SK-N-SH (cell line): ENCODE measurements at regions not wholly inside any gene's neighbourhood (a gene's known extent, or its start where the extent isn't known, plus 50 kb on each side); places are given as distances from the start of the nearest gene placed in this dataset.

Experiments
- CTCF ChIA-PET: fragments of 300-600, 350-600 bp; formaldehyde crosslinking; extraction: SDS; loops from one replicate; lab custom pipeline; 2021; lab: Yijun Ruan, JAX
- POLR2A ChIA-PET: fragments of 350-600 bp; sonication (Branson Sonifier 250); formaldehyde crosslinking; extraction: SDS; loops from one replicate; lab custom pipeline; 2020; ENCODE audit warnings: antibody characterized with exemption, inconsistent platforms; lab: Yijun Ruan, JAX
- DNase-seq: peaks from one replicate; pipeline ENCODE4 v3.0.0; 2012
- H2AFZ ChIP-seq: fragments of 200-600 bp; sonication (generic); 2 replicates; pipeline ENCODE4 v1.8.1; 2016; ENCODE audit warnings: antibody characterized with exemption, mild to moderate bottlenecking, low read depth
- H3F3A ChIP-seq: fragments of 200-600 bp; sonication (generic); replicated peaks from 2 replicates; pipeline ENCODE3; 2016; ENCODE audit warnings: antibody characterized with exemption, mild to moderate bottlenecking; ENCODE audit not compliant: insufficient read depth
- H3K27ac ChIP-seq, 2 experiments: fragments of 200-500 bp in 1 of 2; fragments of 200-600 bp in 1 of 2; sonication (Bioruptor generic) in 1 of 2; sonication (generic), shearing (Covaris generic) in 1 of 2; 2 replicates each; pipeline versions ENCODE4 v1.5.1 to v1.6.1; 2014 to 2016; ENCODE audit warnings: low read depth in 2 of 2, inconsistent platforms in 1 of 2, low read length in 1 of 2, mild to moderate bottlenecking in 1 of 2, mixed read lengths in 1 of 2
- H3K27me3 ChIP-seq: fragments of 200-600 bp; sonication (generic), shearing (Covaris generic); 2 replicates; pipeline ENCODE4 v1.6.1; 2016; ENCODE audit warnings: mixed run types; ENCODE audit not compliant: insufficient read depth
- H3K36me3 ChIP-seq, 2 experiments: fragments of 200-500 bp in 1 of 2; fragments of 200-600 bp in 1 of 2; sonication (Bioruptor generic) in 1 of 2; sonication (generic) in 1 of 2; replicated peaks in 1 of 2; 2 replicates each; pipeline versions ENCODE3 to v1.5.1; 2014 to 2016; ENCODE audit warnings: low read length in 1 of 2, mild to moderate bottlenecking in 1 of 2; ENCODE audit not compliant: insufficient read depth in 2 of 2, control insufficient read depth in 1 of 2
- H3K4me1 ChIP-seq, 2 experiments: fragments of 200-500 bp in 1 of 2; fragments of 200-600 bp in 1 of 2; sonication (Bioruptor generic) in 1 of 2; sonication (generic), shearing (Covaris generic) in 1 of 2; 2 replicates each; pipeline versions ENCODE4 v1.5.1 to v1.6.1; 2014 to 2016; ENCODE audit warnings: low read depth in 1 of 2, low read length in 1 of 2, mixed run types in 1 of 2; ENCODE audit not compliant: insufficient read depth in 2 of 2, control insufficient read depth in 1 of 2
- H3K4me2 ChIP-seq: fragments of 200-600 bp; sonication (generic), shearing (Covaris generic); 2 replicates; pipeline ENCODE4 v1.6.1; 2017; ENCODE audit warnings: mixed run types
- H3K4me3 ChIP-seq, 2 experiments: fragments of 200-500 bp in 1 of 2; fragments of 200-600 bp in 1 of 2; sonication (Bioruptor generic) in 1 of 2; sonication (generic), shearing (Covaris generic) in 1 of 2; 2 replicates each; pipeline versions ENCODE4 v1.5.1 to v1.8.1; 2014 to 2016; ENCODE audit warnings: low read depth in 2 of 2, inconsistent platforms in 1 of 2, low read length in 1 of 2, mild to moderate bottlenecking in 1 of 2, mixed read lengths in 1 of 2, moderate library complexity in 1 of 2
- H3K79me2 ChIP-seq: fragments of 200-600 bp; sonication (generic); 2 replicates; pipeline ENCODE4 v1.8.1; 2017; ENCODE audit warnings: mild to moderate bottlenecking; ENCODE audit not compliant: insufficient read depth
- H3K9ac ChIP-seq: fragments of 200-600 bp; sonication (generic); 2 replicates; pipeline ENCODE4 v1.6.1; 2017; ENCODE audit warnings: mixed run types
- H3K9me2 ChIP-seq: fragments of 200-600 bp; sonication (generic); 2 replicates; pipeline ENCODE4 v1.6.1; 2017; ENCODE audit warnings: mixed run types
- H3K9me3 ChIP-seq: fragments of 200-600 bp; sonication (generic); 2 replicates; pipeline ENCODE4 v1.6.1; 2017; ENCODE audit warnings: mixed run types, mild to moderate bottlenecking, moderate library complexity
- H4K20me1 ChIP-seq: fragments of 200-600 bp; sonication (generic); 2 replicates; pipeline ENCODE4 v1.6.1; 2017; ENCODE audit warnings: mild to moderate bottlenecking, mixed run types; ENCODE audit not compliant: insufficient read depth
- CHD2 ChIP-seq: fragments of 150-350 bp; IDR thresholded peaks from 2 replicates; pipeline ENCODE4 v1.6.1; 2018; ENCODE audit warnings: low read length; ENCODE audit not compliant: partially characterized antibody
- EP300 ChIP-seq, 2 experiments: IDR thresholded peaks; 2 replicates each; pipeline versions ENCODE4 v1.4.0 to v1.6.1; 2012; ENCODE audit warnings: borderline replicate concordance in 1 of 2, low read depth in 1 of 2, low read length in 1 of 2
- EZH2phosphoT487 ChIP-seq: fragments of 200-600 bp; sonication (generic); IDR thresholded peaks from 2 replicates; pipeline ENCODE4 v1.6.1; 2017; ENCODE audit warnings: low read depth, mixed run types, mild to moderate bottlenecking, antibody characterized with exemption, moderate library complexity, borderline replicate concordance
- FOSL2 ChIP-seq: IDR thresholded peaks from 2 replicates; pipeline ENCODE4 v1.4.0; 2012; ENCODE audit warnings: low read depth, mild to moderate bottlenecking, moderate library complexity, borderline replicate concordance
- FOXJ3 ChIP-seq: sonication (generic); formaldehyde crosslinking; IDR thresholded peaks from 2 replicates; pipeline ENCODE4 v1.5.1; 2020; ENCODE audit warnings: mild to moderate bottlenecking, missing genetic modification reagents
- FOXM1 ChIP-seq: IDR thresholded peaks from 2 replicates; pipeline ENCODE4 v1.4.0; 2012; ENCODE audit warnings: low read depth, mild to moderate bottlenecking
- GATA2 ChIP-seq: sonication (generic); formaldehyde crosslinking; IDR thresholded peaks from 2 replicates; pipeline ENCODE4 v1.5.0; 2020; ENCODE audit warnings: mild to moderate bottlenecking, missing genetic modification reagents
- MEF2A ChIP-seq: IDR thresholded peaks from 2 replicates; pipeline ENCODE4 v1.4.0; 2012; ENCODE audit warnings: low read depth, borderline replicate concordance
- MXI1 ChIP-seq: IDR thresholded peaks from 2 replicates; pipeline ENCODE4 v1.6.1; 2012; ENCODE audit warnings: mild to moderate bottlenecking, low read depth, low read length, improper control_type of control experiment
- NFIC ChIP-seq: IDR thresholded peaks from 2 replicates; pipeline ENCODE4 v1.4.0; 2012; ENCODE audit warnings: borderline replicate concordance
- POLR2AphosphoS5 ChIP-seq: IDR thresholded peaks from 2 replicates; pipeline ENCODE4 v1.6.1; 2012; ENCODE audit warnings: low read depth, low read length
- RCOR1 ChIP-seq: fragments of 150-350 bp; IDR thresholded peaks from 2 replicates; pipeline ENCODE4 v1.6.1; 2017; ENCODE audit warnings: antibody characterized with exemption, low read length
- RXRA ChIP-seq: IDR thresholded peaks from 2 replicates; pipeline ENCODE4 v1.4.0; 2012; ENCODE audit warnings: low read depth, mild to moderate bottlenecking, borderline replicate concordance
- SMC3 ChIP-seq: IDR thresholded peaks from 2 replicates; pipeline ENCODE4 v1.6.1; 2012; ENCODE audit warnings: low read depth, low read length, improper control_type of control experiment
- TCF12 ChIP-seq: IDR thresholded peaks from 2 replicates; pipeline ENCODE4 v1.4.0; 2012
- TEAD4 ChIP-seq: IDR thresholded peaks from 2 replicates; pipeline ENCODE4 v1.4.0; 2012; ENCODE audit warnings: mild to moderate bottlenecking, borderline replicate concordance; ENCODE audit not compliant: insufficient read depth
- YY1 ChIP-seq: IDR thresholded peaks from 2 replicates; pipeline ENCODE4 v1.4.0; 2012; ENCODE audit warnings: low read depth, mild to moderate bottlenecking
- WGBS: methylation state at CpG from one replicate; pipeline ENCODE4 v1.1.6; 2017; ENCODE audit warnings: low lambda C conversion rate; 5-methylcytosine and 5-hydroxymethylcytosine counted together
- TF ChIP-seq, protein P1 (sequence below): IDR thresholded peaks from 2 replicates; pipeline ENCODE4 v1.4.0; 2012; ENCODE audit warnings: low read depth, borderline replicate concordance
- TF ChIP-seq, protein P2 (sequence below): IDR thresholded peaks from 2 replicates; pipeline ENCODE4 v1.4.0; 2012; ENCODE audit warnings: low read depth, borderline replicate concordance
- TF ChIP-seq, protein P3 (sequence below): fragments of 150-350 bp; IDR thresholded peaks from 2 replicates; pipeline ENCODE4 v1.6.1; 2017; ENCODE audit warnings: antibody characterized with exemption, low read length, low read depth, borderline replicate concordance
- TF ChIP-seq, protein P4 (sequence below): IDR thresholded peaks from 2 replicates; pipeline ENCODE4; 2012

DNA sequence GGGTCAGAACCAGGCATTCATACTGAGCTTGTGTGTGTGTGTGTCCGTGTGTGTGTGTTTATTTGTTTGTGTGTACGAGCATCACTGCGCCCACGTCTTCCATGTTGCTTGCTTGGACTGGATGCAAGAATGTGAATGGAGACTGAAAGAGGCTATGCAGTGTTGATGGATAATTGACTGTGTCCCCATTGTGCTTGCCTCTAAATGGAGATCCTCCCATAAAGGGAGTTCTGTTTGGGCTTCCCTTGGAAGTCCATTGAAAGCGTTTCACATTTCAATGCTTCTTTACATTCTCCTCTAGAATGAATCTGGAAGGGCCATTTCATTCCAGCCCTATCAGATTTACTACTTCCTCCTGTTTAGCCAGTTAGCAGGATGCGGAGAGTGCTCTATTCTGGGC is 124.0 kb downstream of the GP2 start (continued):
- TF ChIP-seq, protein P1, sequence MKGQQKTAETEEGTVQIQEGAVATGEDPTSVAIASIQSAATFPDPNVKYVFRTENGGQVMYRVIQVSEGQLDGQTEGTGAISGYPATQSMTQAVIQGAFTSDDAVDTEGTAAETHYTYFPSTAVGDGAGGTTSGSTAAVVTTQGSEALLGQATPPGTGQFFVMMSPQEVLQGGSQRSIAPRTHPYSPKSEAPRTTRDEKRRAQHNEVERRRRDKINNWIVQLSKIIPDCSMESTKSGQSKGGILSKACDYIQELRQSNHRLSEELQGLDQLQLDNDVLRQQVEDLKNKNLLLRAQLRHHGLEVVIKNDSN = no peak
- TF ChIP-seq RXRA (no peak), TEAD4 (no peak), CHD2 (no peak), GATA2 (CRISPR knock-in tag) (no peak), SMC3 (no peak), MXI1 (no peak)
- TF ChIP-seq, protein P2, sequence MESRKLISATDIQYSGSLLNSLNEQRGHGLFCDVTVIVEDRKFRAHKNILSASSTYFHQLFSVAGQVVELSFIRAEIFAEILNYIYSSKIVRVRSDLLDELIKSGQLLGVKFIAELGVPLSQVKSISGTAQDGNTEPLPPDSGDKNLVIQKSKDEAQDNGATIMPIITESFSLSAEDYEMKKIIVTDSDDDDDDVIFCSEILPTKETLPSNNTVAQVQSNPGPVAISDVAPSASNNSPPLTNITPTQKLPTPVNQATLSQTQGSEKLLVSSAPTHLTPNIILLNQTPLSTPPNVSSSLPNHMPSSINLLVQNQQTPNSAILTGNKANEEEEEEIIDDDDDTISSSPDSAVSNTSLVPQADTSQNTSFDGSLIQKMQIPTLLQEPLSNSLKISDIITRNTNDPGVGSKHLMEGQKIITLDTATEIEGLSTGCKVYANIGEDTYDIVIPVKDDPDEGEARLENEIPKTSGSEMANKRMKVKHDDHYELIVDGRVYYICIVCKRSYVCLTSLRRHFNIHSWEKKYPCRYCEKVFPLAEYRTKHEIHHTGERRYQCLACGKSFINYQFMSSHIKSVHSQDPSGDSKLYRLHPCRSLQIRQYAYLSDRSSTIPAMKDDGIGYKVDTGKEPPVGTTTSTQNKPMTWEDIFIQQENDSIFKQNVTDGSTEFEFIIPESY = no peak

DNA sequence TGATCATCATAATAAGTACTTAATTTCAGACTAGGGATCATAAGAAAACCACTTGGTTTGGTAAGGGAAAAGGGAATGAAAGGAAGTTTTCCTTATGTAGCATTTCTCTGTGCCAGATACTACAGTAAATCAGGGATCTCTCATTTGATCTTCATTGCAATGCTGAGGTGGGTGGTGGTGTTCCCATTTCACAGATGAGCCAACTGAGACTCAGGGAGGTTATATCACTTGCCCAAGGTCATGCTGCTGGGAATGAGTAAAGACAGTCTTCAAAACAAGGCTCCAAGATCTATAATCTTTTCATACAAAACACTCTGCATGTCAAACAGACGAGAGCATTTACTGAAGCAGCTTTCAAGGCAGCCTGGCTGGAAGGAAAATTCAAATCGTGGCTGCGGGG is 124.6 kb downstream of the GP2 start:
- POLR2A ChIA-PET = no interaction called here
- H3K4me2 ChIP-seq = no peak overlapping the region
- no peak overlapping the region for H2AFZ ChIP-seq
- H3K9me3 ChIP-seq = no peaks in the 10 kb centered on the region
- H4K20me1 ChIP-seq = no peaks in the 10 kb centered on the region
- H3K9ac ChIP-seq = no peak overlapping the region
- no peaks in the 10 kb centered on the region for H3K36me3 ChIP-seq
- H3K79me2 ChIP-seq = no peaks in the 10 kb centered on the region
- DNase-seq = no peak
- no peaks in the 10 kb centered on the region for H3F3A ChIP-seq
- WGBS = 18% methylated on average over 3 of the region's 3 CpGs
- CTCF ChIA-PET = no interaction called here
- H3K9me2 ChIP-seq = no peaks in the 10 kb centered on the region
- no peaks in the 10 kb centered on the region for H3K27me3 ChIP-seq
- H3K27ac ChIP-seq = no peak overlapping the region
- no peaks in the 10 kb centered on the region for H3K4me1 ChIP-seq
- no peak overlapping the region for H3K4me3 ChIP-seq
- TF ChIP-seq, protein P3, sequence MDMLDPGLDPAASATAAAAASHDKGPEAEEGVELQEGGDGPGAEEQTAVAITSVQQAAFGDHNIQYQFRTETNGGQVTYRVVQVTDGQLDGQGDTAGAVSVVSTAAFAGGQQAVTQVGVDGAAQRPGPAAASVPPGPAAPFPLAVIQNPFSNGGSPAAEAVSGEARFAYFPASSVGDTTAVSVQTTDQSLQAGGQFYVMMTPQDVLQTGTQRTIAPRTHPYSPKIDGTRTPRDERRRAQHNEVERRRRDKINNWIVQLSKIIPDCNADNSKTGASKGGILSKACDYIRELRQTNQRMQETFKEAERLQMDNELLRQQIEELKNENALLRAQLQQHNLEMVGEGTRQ = no peak
- no peak for TF ChIP-seq TCF12
- TF ChIP-seq MXI1 = no peak
- no peak for TF ChIP-seq MEF2A
- TF ChIP-seq EZH2phosphoT487 = no peak
- TF ChIP-seq EP300 (IDR thresholded peaks at IDR 0.05; ENCODE audit: borderline replicate concordance in 1 of 2, low read depth in 1 of 2, low read length in 1 of 2) = no peak
- TF ChIP-seq TEAD4 = no peak
- TF ChIP-seq FOXJ3 (CRISPR knock-in tag) = no peak
- TF ChIP-seq NFIC = no peak
- no peak for TF ChIP-seq FOXM1
- TF ChIP-seq RCOR1 = no peak
- TF ChIP-seq POLR2AphosphoS5 = no peak
- no peak for TF ChIP-seq FOSL2
- TF ChIP-seq, protein P4, sequence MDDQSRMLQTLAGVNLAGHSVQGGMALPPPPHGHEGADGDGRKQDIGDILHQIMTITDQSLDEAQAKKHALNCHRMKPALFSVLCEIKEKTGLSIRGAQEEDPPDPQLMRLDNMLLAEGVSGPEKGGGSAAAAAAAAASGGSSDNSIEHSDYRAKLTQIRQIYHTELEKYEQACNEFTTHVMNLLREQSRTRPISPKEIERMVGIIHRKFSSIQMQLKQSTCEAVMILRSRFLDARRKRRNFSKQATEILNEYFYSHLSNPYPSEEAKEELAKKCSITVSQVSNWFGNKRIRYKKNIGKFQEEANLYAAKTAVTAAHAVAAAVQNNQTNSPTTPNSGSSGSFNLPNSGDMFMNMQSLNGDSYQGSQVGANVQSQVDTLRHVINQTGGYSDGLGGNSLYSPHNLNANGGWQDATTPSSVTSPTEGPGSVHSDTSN = no peak
- TF ChIP-seq RXRA = no peak
- TF ChIP-seq GATA2 (CRISPR knock-in tag) = no peak
- no peak for TF ChIP-seq YY1
- TF ChIP-seq, all 33 proteins: peak for 0
